Esophagus squamous epithelium (tissue), 5 donors: ENCODE measurements at regions not wholly inside any gene's neighbourhood (a gene's known extent, or its start where the extent isn't known, plus 50 kb on each side); places are given as distances from the start of the nearest gene placed in this dataset.
"Not testable (repeated sequence)": the region's sequence is repeated elsewhere in the genome, so short reads cannot be mapped to it uniquely, and the experiment has no call there.

Experiments
- DNase-seq: peaks from one replicate; lab custom pipeline; 2025; lab: John Stamatoyannopoulos, UW
- H3K27ac ChIP-seq, 4 donors: fragments of 200-600 bp; sonication (generic); one replicate each; pipeline ENCODE4 v1.5.1; 2016 to 2019; ENCODE audit warnings: mild to moderate bottlenecking in 1 of 4
- H3K27me3 ChIP-seq, 4 donors: fragments of 200-600 bp; sonication (generic); 1 replicate in 3 of 4; 2 replicates in 1 of 4; pipeline versions ENCODE4 v1.5.1 to v1.6.0; 2017 to 2021; ENCODE audit warnings: antibody characterized with exemption in 1 of 4
- H3K36me3 ChIP-seq, 3 donors: fragments of 200-600 bp; sonication (generic); one replicate each; pipeline ENCODE4 v1.5.1; 2016 to 2019
- H3K4me1 ChIP-seq, 3 donors: fragments of 200-600 bp; sonication (generic); one replicate each; pipeline ENCODE4 v1.5.1; 2017 to 2019
- H3K4me3 ChIP-seq, 4 donors: fragments of 200-600 bp; sonication (generic); 1 replicate in 3 of 4; 2 replicates in 1 of 4; pipeline ENCODE4 v1.5.1; 2016 to 2019; ENCODE audit warnings: mild to moderate bottlenecking in 2 of 4, moderate library complexity in 1 of 4
- H3K9me3 ChIP-seq, 3 donors: fragments of 200-600 bp; sonication (generic); one replicate each; pipeline ENCODE4 v1.5.1; 2016 to 2019
- CTCF ChIP-seq, 6 experiments: fragments of 450-650 bp in 4 of 6; fragments of 200-600 bp in 2 of 6; sonication (generic) in 2 of 6; IDR thresholded peaks; one replicate each; pipeline ENCODE4 v1.5.1; 2016 to 2019; ENCODE audit warnings: antibody characterized with exemption in 6 of 6, mild to moderate bottlenecking in 4 of 6, moderate library complexity in 4 of 6
- POLR2A ChIP-seq, 4 donors: fragments of 450-650 bp; IDR thresholded peaks; one replicate each; pipeline ENCODE4 v1.6.1; 2017; ENCODE audit warnings: antibody characterized with exemption in 4 of 4, mild to moderate bottlenecking in 4 of 4, moderate library complexity in 3 of 4
- WGBS, 2 donors: methylation state at CpG; one replicate each; pipeline ENCODE4 v1.1.5; 2018; 5-methylcytosine and 5-hydroxymethylcytosine counted together
- intact Hi-C: fragments of 100-400 bp; cut with DNase I; formaldehyde crosslinking; loops from one replicate; pipeline ENCODE4 v1.15.0; 2022
- donor health status: DM: yes; HTN: yes; CAD: no.

- intact Hi-C loops: no loop called here
- WGBS, 2 donors: 37 to 51% methylated on average over 15 of the region's 15 CpGs
- TF ChIP-seq CTCF (IDR thresholded peaks at IDR 0.05): no peak
- no peak for TF ChIP-seq POLR2A (IDR thresholded peaks at IDR 0.05)
- DNase-seq: no peak
- no peak overlapping the region for H3K27ac ChIP-seq
- H3K4me1 ChIP-seq: no peaks in the 10 kb centered on the region
- H3K36me3 ChIP-seq: no peaks in the 10 kb centered on the region
- no peak overlapping the region for H3K4me3 ChIP-seq
- no peaks in the 10 kb centered on the region for H3K9me3 ChIP-seq
- peaks cover 0 to 45% (median 0%) of the 10 kb centered on the region in 4 donors for H3K27me3 ChIP-seq
These were observed 123.2 kb upstream of the BNIP2 start for GRCh38 chr15:59812250-59812870.

GRCh38 chr15:59803293-59803966 lies 114.3 kb upstream of the BNIP2 start:
- peaks cover 0 to 15% (median 0%) of the 10 kb centered on the region in 3 donors for H3K4me1 ChIP-seq
- H3K27me3 ChIP-seq, H3K9me3 ChIP-seq, H3K36me3 ChIP-seq, intact Hi-C loops, DNase-seq: not testable (repeated sequence)
- WGBS, 2 donors: 45 to 48% methylated on average over 9 to 11 of the region's 19 CpGs
- H3K4me3 ChIP-seq: peak overlapping the region; percentile 15 to 52 (median 30)
- peak overlapping the region in 1 of 4 donors; percentile 13 for H3K27ac ChIP-seq

- no peak overlapping the region for H3K4me3 ChIP-seq
- 57 to 75% methylated on average over 1 of the region's 1 CpG for WGBS, 2 donors
These were observed 112.5 kb upstream of the BNIP2 start for GRCh38 chr15:59801649-59802048.

GRCh38 chr15:59798605-59798917 lies 109.4 kb upstream of the BNIP2 start:
- Histone ChIP-seq H3K27me3 (peaks cover 0 to 33% (median 0%) of the 10 kb centered on the region in 4 donors), H3K4me1 (peaks cover 0 to 10% (median 0%) of the 10 kb centered on the region in 3 donors), H3K9me3 (no peaks in the 10 kb centered on the region), H3K36me3 (no peaks in the 10 kb centered on the region), H3K4me3 (no peak overlapping the region), H3K27ac (no peak overlapping the region)
- TF ChIP-seq POLR2A (IDR thresholded peaks at IDR 0.05) (no peak), CTCF (IDR thresholded peaks at IDR 0.05) (no peak)
- no peak for DNase-seq
- WGBS, 2 donors: 39 to 49% methylated on average over 5 of the region's 5 CpGs
- intact Hi-C loops: no loop called here

More at GRCh38 chr15:59801649-59802048, 112.5 kb upstream of the BNIP2 start:
- H3K27me3 ChIP-seq: peaks cover 0 to 14% (median 0%) of the 10 kb centered on the region in 4 donors
- H3K36me3 ChIP-seq: no peaks in the 10 kb centered on the region
- TF ChIP-seq CTCF (IDR thresholded peaks at IDR 0.05) (no peak), POLR2A (IDR thresholded peaks at IDR 0.05) (no peak)
- no peaks in the 10 kb centered on the region for H3K9me3 ChIP-seq
- no peak for DNase-seq
- peaks cover 0 to 15% (median 0%) of the 10 kb centered on the region in 3 donors for H3K4me1 ChIP-seq
- H3K27ac ChIP-seq: no peak overlapping the region
- intact Hi-C loops: no loop called here

- no peak overlapping the region for H3K27ac ChIP-seq
- no peak overlapping the region for H3K4me3 ChIP-seq
- WGBS, 2 donors: 70 to 72% methylated on average over 3 of the region's 3 CpGs
- H3K9me3 ChIP-seq: no peaks in the 10 kb centered on the region
- no peak for TF ChIP-seq POLR2A (IDR thresholded peaks at IDR 0.05)
- no peak for TF ChIP-seq CTCF (IDR thresholded peaks at IDR 0.05)
- peaks cover 0 to 5% (median 0%) of the 10 kb centered on the region in 3 donors for H3K4me1 ChIP-seq
- no peak for DNase-seq
- no peaks in the 10 kb centered on the region for H3K36me3 ChIP-seq
- intact Hi-C loops: no loop called here
- H3K27me3 ChIP-seq: peaks cover 0 to 36% (median 0%) of the 10 kb centered on the region in 4 donors
These were observed 108.9 kb upstream of the BNIP2 start for GRCh38 chr15:59797756-59798604.
